Left colon (tissue), 2 donors: ENCODE measurements at regions not wholly inside any gene's neighbourhood (a gene's known extent, or its start where the extent isn't known, plus 50 kb on each side); places are given as distances from the start of the nearest gene placed in this dataset.

Experiments used
- ATAC-seq: fragments of 200-7000 bp; cut with Tn5 transposase; one replicate; pipeline ENCODE4 v1.9.1; 2020; ENCODE audit warnings: mild to moderate bottlenecking, moderate library complexity
- DNase-seq, 2 donors: peaks; one replicate each; pipeline ENCODE4 v3.0.0-alpha.2; 2020
- intact Hi-C, 2 donors: fragments of 100-400 bp; cut with DNase I in 1 of 2; cut with micrococcal nuclease in 1 of 2; formaldehyde crosslinking; loops; one replicate each; pipeline versions ENCODE4 v1.11.2 to v1.14.0; 2022; cut with DNase I, micrococcal nuclease
- donor health status: DM: no; HTN: no; CAD: no.
- donor health status: DM: yes; HTN: yes; CAD: no.

GRCh38 chr20:58011106-58011946, 217.1 kb downstream of the ANKRD60 start:
- intact Hi-C loops: no loop called here
- ATAC-seq: no peak

GRCh38 chr20:58010666-58011065, 217.8 kb downstream of the ANKRD60 start:
- DNase-seq: no peak
- no peak for ATAC-seq
- intact Hi-C loops: no loop called here

More at GRCh38 chr20:58011106-58011946, 217.1 kb downstream of the ANKRD60 start:
- no peak for DNase-seq

- no peak for DNase-seq
- intact Hi-C loops: no loop called here
- ATAC-seq: no peak
Observed at GRCh38 chr20:58010186-58010585, 218.3 kb downstream of the ANKRD60 start.

- intact Hi-C loops: no loop called here
- DNase-seq: no peak
- no peak for ATAC-seq
Observed at GRCh38 chr20:58008866-58009265, 219.6 kb downstream of the ANKRD60 start.

GRCh38 chr20:58008413-58008812, 220.0 kb downstream of the ANKRD60 start:
- DNase-seq (no peak), ATAC-seq (no peak)
- intact Hi-C loops: no loop called here

- ATAC-seq (no peak), DNase-seq (no peak)
- intact Hi-C loops: no loop called here
Observed at GRCh38 chr20:58007947-58008346, 220.5 kb downstream of the ANKRD60 start.

GRCh38 chr20:58006346-58007316, 221.8 kb downstream of the ANKRD60 start:
- DNase-seq: peak in 1 of 2 donors; percentile 2
- intact Hi-C loops: no loop called here
- ATAC-seq: no peak

- intact Hi-C loops: no loop called here
- DNase-seq (no peak), ATAC-seq (no peak)
Observed at GRCh38 chr20:58005581-58006345, 222.7 kb downstream of the ANKRD60 start.

- DNase-seq (peak in 1 of 2 donors; percentile 21), ATAC-seq (peak; percentile 76)
- intact Hi-C loops: no loop called here
Observed at GRCh38 chr20:58004900-58005299, 223.6 kb downstream of the ANKRD60 start.

- no peak for ATAC-seq
- no peak for DNase-seq
- intact Hi-C loops: no loop called here
Observed at GRCh38 chr20:58004146-58004545, 224.3 kb downstream of the ANKRD60 start.

GRCh38 chr20:58003525-58003924, 224.9 kb downstream of the ANKRD60 start:
- peak in 1 of 2 donors; percentile 4 for DNase-seq
- intact Hi-C loops: no loop called here
- no peak for ATAC-seq

- DNase-seq: no peak
- no peak for ATAC-seq
- intact Hi-C loops: no loop called here
Observed at GRCh38 chr20:58002901-58003300, 225.6 kb downstream of the ANKRD60 start.

- intact Hi-C loops: no loop called here
- ATAC-seq: no peak
- DNase-seq: no peak
Observed at GRCh38 chr20:58001946-58002345, 226.5 kb downstream of the ANKRD60 start.

- DNase-seq (no peak), ATAC-seq (no peak)
- intact Hi-C loops: no loop called here
Observed at GRCh38 chr20:58001381-58001780, 227.1 kb downstream of the ANKRD60 start.

GRCh38 chr20:58000861-58001260, 227.6 kb downstream of the ANKRD60 start:
- no peak for ATAC-seq
- peak in 1 of 2 donors; percentile 21 for DNase-seq
- intact Hi-C loops: no loop called here

GRCh38 chr20:57999465-58000111, 228.9 kb downstream of the ANKRD60 start:
- peak; percentile 69 for ATAC-seq
- peak; percentile 61 to 65 for DNase-seq
- intact Hi-C loops: no loop called here

- peak; percentile 26 for ATAC-seq
- intact Hi-C loops: no loop called here
- DNase-seq: no peak
Observed at GRCh38 chr20:57998981-57999464, 229.4 kb downstream of the ANKRD60 start.

- intact Hi-C loops: no loop called here
- ATAC-seq (no peak), DNase-seq (no peak)
Observed at GRCh38 chr20:57998276-57998675, 230.2 kb downstream of the ANKRD60 start.
